K562 (cell line): ENCODE measurements at regions not wholly inside any gene's neighbourhood (a gene's known extent, or its start where the extent isn't known, plus 50 kb on each side); places are given as distances from the start of the nearest gene placed in this dataset.

ENCODE experiments used
- BMI1 ChIP-seq: fragments of 150-350 bp; IDR thresholded peaks from 2 replicates; pipeline ENCODE4 v1.6.1; 2014; ENCODE audit warnings: low read length
- C11orf30 ChIP-seq: fragments of 450-650 bp; IDR thresholded peaks from 2 replicates; pipeline ENCODE4 v1.6.1; 2016; ENCODE audit warnings: low read depth, mild to moderate bottlenecking
- CBX8 ChIP-seq: fragments of 200-600 bp; sonication (generic); IDR thresholded peaks from 2 replicates; pipeline ENCODE4 v1.6.1; 2012; ENCODE audit warnings: borderline replicate concordance, mixed run types, low read depth, mild to moderate bottlenecking, moderate library complexity, mixed read lengths, low read length, control low read depth, inconsistent platforms; ENCODE audit not compliant: poor library complexity, severe bottlenecking; ENCODE audit errors: extremely low read depth
- HDAC3 ChIP-seq: fragments of 450-650 bp; IDR thresholded peaks from 2 replicates; pipeline ENCODE4 v1.6.1; 2018; ENCODE audit warnings: borderline replicate concordance, mild to moderate bottlenecking, moderate library complexity; ENCODE audit not compliant: partially characterized antibody
- IRF9 ChIP-seq: fragments of 450-650 bp; IDR thresholded peaks from 2 replicates; pipeline ENCODE4 v1.6.1; 2016; ENCODE audit warnings: missing biosample characterization, missing genetic modification characterization
- JUND ChIP-seq, 2 experiments: IDR thresholded peaks; 2 replicates in 1 of 2; 3 replicates in 1 of 2; pipeline ENCODE4 v1.6.1; 2011; ENCODE audit warnings: borderline replicate concordance in 2 of 2, low read depth in 2 of 2, low read length in 2 of 2, improper control_type of control experiment in 1 of 2, missing biosample characterization in 1 of 2, missing genetic modification characterization in 1 of 2, missing genetic modification reagents in 1 of 2
- MAFF ChIP-seq: IDR thresholded peaks from 2 replicates; pipeline ENCODE4 v1.6.1; 2012; ENCODE audit warnings: low read length, improper control_type of control experiment
- MAFG ChIP-seq: fragments of 450-650 bp; conservative IDR thresholded peaks from 2 replicates; pipeline ENCODE4 v1.6.1; 2016; ENCODE audit warnings: missing genetic modification characterization, missing compliant biosample characterization
- NFE2 ChIP-seq: IDR thresholded peaks from 2 replicates; pipeline ENCODE4 v1.6.1; 2014; ENCODE audit warnings: antibody characterized with exemption, low read depth
- PATZ1 ChIP-seq: fragments of 250-450 bp; sonication (Bioruptor Pico); IDR thresholded peaks from 2 replicates; pipeline ENCODE4 v1.5.0; 2020; ENCODE audit warnings: mild to moderate bottlenecking, borderline replicate concordance
- REST ChIP-seq, 2 experiments: fragments of 450-650 bp; formaldehyde crosslinking in 1 of 2; IDR thresholded peaks; 2 replicates each; pipeline versions ENCODE4 v1.4.0 to v1.6.1; 2014 to 2020; ENCODE audit warnings: mild to moderate bottlenecking in 2 of 2, borderline replicate concordance in 1 of 2, low read depth in 1 of 2
- SMAD3 ChIP-seq: fragments of 450-650 bp; formaldehyde crosslinking; conservative IDR thresholded peaks from 2 replicates; pipeline ENCODE4 v1.4.0; 2020; ENCODE audit warnings: mild to moderate bottlenecking
- SUPT5H ChIP-seq: fragments of 450-650 bp; IDR thresholded peaks from 2 replicates; pipeline ENCODE4 v1.6.1; 2016
- TAF1 ChIP-seq: IDR thresholded peaks from 2 replicates; pipeline ENCODE4 v1.6.1; 2011; ENCODE audit warnings: mild to moderate bottlenecking, low read length, moderate library complexity; ENCODE audit not compliant: insufficient read depth, control insufficient read depth, severe bottlenecking; ENCODE audit errors: extremely low read depth
- YY1 ChIP-seq, 3 experiments: IDR thresholded peaks; 2 replicates each; pipeline ENCODE4 v1.6.1; 2011; ENCODE audit warnings: low read length in 2 of 3, mild to moderate bottlenecking in 2 of 3, moderate library complexity in 2 of 3, borderline replicate concordance in 1 of 3, control low read depth in 1 of 3, low read depth in 1 of 3; ENCODE audit not compliant: insufficient read depth in 3 of 3, insufficient replicate concordance in 2 of 3, control insufficient read depth in 1 of 3, insufficient read length in 1 of 3; ENCODE audit errors: extremely low read depth in 1 of 3
- ZC3H4 ChIP-seq: sonication (generic); formaldehyde crosslinking; IDR thresholded peaks from 2 replicates; pipeline ENCODE4 v1.9.0; 2021; ENCODE audit warnings: missing genetic modification reagents, borderline replicate concordance

- TF ChIP-seq REST (IDR thresholded peaks at IDR 0.05; ENCODE audit: borderline replicate concordance) (no peak), REST (CRISPR knock-in tag; IDR thresholded peaks at IDR 0.05; ENCODE audit: low read depth) (no peak), IRF9 (tag) (no peak), MAFG (peak; percentile 68), MAFF (peak; percentile 74), JUND (IDR thresholded peaks at IDR 0.05; ENCODE audit: borderline replicate concordance, low read depth, low read length) (no peak), JUND (tag; IDR thresholded peaks at IDR 0.05; ENCODE audit: borderline replicate concordance, low read depth, low read length) (no peak), PATZ1 (no peak), CBX8 (no peak), TAF1 (no peak), SMAD3 (CRISPR knock-in tag) (no peak), HDAC3 (no peak), YY1 (IDR thresholded peaks at IDR 0.05; ENCODE audit: borderline replicate concordance in 1 of 3, control insufficient read depth in 1 of 3, extremely low read depth in 1 of 3, insufficient read depth in 3 of 3, insufficient read length in 1 of 3, insufficient replicate concordance in 2 of 3, low read depth in 1 of 3, low read length in 2 of 3) (no peak), ZC3H4 (CRISPR knock-in tag) (no peak), C11orf30 (peak; percentile 60), NFE2 (0 out of 2 replicates have a peak, but pooled peaks have one; percentile 28), SUPT5H (no peak), BMI1 (no peak)
Measured at GRCh38 chr14:30410986-30411385, 148.0 kb upstream of the G2E3 start (continued).
